IMR-90 (cell line): ENCODE measurements at regions not wholly inside any gene's neighbourhood (a gene's known extent, or its start where the extent isn't known, plus 50 kb on each side); places are given as distances from the start of the nearest gene placed in this dataset.

Experiments used
- ATAC-seq: fragments of 200-7000 bp; cut with Tn5 transposase; 2 replicates; pipeline ENCODE4 v1.9.1; 2020; ENCODE audit warnings: low read depth, mild to moderate bottlenecking, moderate library complexity
- BruUV-seq: library from RNA; stranded (reverse); fragments of 400-500 nt; replicated peaks from 2 replicates; lab custom pipeline; 2021; lab: Mats Ljungman, UMichigan
- CTCF ChIA-PET: fragments of 300-600 bp; formaldehyde crosslinking; extraction: SDS; loops from one replicate; lab custom pipeline; 2021; ENCODE audit warnings: antibody characterized with exemption; lab: Yijun Ruan, JAX
- POLR2A ChIA-PET: fragments of 300-600 bp; sonication (Branson Sonifier 250); formaldehyde crosslinking; loops from one replicate; lab custom pipeline; 2022; ENCODE audit warnings: antibody characterized with exemption; ENCODE audit not compliant: unreplicated experiment; lab: Charles Lee
- DNase-seq: peaks from one replicate; pipeline ENCODE4 v3.0.0; 2013
- H2AFZ ChIP-seq: replicated peaks from 2 replicates; pipeline ENCODE3; 2013; ENCODE audit warnings: low read length, mild to moderate bottlenecking; ENCODE audit not compliant: poor library complexity
- H2AK5ac ChIP-seq: 2 replicates; pipeline ENCODE4 v1.6.1; 2013; ENCODE audit warnings: low read depth, low read length, inconsistent platforms
- H2AK9ac ChIP-seq: replicated peaks from 2 replicates; pipeline ENCODE3; 2013; ENCODE audit warnings: mild to moderate bottlenecking, low read depth, low read length, moderate library complexity; ENCODE audit not compliant: poor library complexity
- H2BK120ac ChIP-seq: 2 replicates; pipeline ENCODE4 v1.6.1; 2013; ENCODE audit warnings: low read depth, low read length, inconsistent platforms
- H2BK15ac ChIP-seq: 3 replicates; pipeline ENCODE4 v1.6.1; 2013; ENCODE audit warnings: low read depth, low read length, inconsistent platforms
- H2BK20ac ChIP-seq: 2 replicates; pipeline ENCODE4 v1.6.1; 2013; ENCODE audit warnings: low read depth, mild to moderate bottlenecking, inconsistent platforms, low read length, moderate library complexity
- H2BK5ac ChIP-seq: 2 replicates; pipeline ENCODE4 v1.6.1; 2013; ENCODE audit warnings: mild to moderate bottlenecking, low read depth, low read length, inconsistent platforms; ENCODE audit not compliant: poor library complexity, severe bottlenecking
- H3K14ac ChIP-seq: replicated peaks from 2 replicates; pipeline ENCODE4 v1.6.1; 2013; ENCODE audit warnings: low read depth, low read length, inconsistent platforms
- H3K18ac ChIP-seq: 2 replicates; pipeline ENCODE4 v1.6.1; 2013; ENCODE audit warnings: low read depth, low read length, control low read depth
- H3K23ac ChIP-seq: 2 replicates; pipeline ENCODE4 v1.6.1; 2013; ENCODE audit warnings: low read depth, low read length, inconsistent platforms
- H3K27ac ChIP-seq: 2 replicates; pipeline ENCODE4 v1.5.1; 2013; ENCODE audit warnings: mild to moderate bottlenecking, control low read depth, low read length; ENCODE audit not compliant: insufficient read depth
- H3K27me3 ChIP-seq: 2 replicates; pipeline ENCODE4 v1.6.1; 2013; ENCODE audit warnings: low read length; ENCODE audit not compliant: control insufficient read depth, insufficient read depth
- H3K36me3 ChIP-seq: 2 replicates; pipeline ENCODE4 v1.6.1; 2013; ENCODE audit warnings: low read length, mixed read lengths; ENCODE audit not compliant: control insufficient read depth, insufficient read depth
- H3K4ac ChIP-seq: 2 replicates; pipeline ENCODE4 v1.6.1; 2013; ENCODE audit warnings: low read depth, low read length, inconsistent platforms
- H3K4me1 ChIP-seq: 2 replicates; pipeline ENCODE4 v1.6.1; 2013; ENCODE audit warnings: low read length, mixed read lengths; ENCODE audit not compliant: control insufficient read depth, insufficient read depth
- H3K4me2 ChIP-seq: 2 replicates; pipeline ENCODE4 v1.6.1; 2013; ENCODE audit warnings: low read depth, mild to moderate bottlenecking, control low read depth, low read length, moderate library complexity
- H3K4me3 ChIP-seq: 2 replicates; pipeline ENCODE4 v1.5.1; 2013; ENCODE audit warnings: low read depth, mild to moderate bottlenecking, control low read depth, low read length, moderate library complexity; ENCODE audit not compliant: insufficient read depth
- H3K56ac ChIP-seq: 2 replicates; pipeline ENCODE4 v1.6.1; 2013; ENCODE audit warnings: low read length, inconsistent platforms; ENCODE audit not compliant: insufficient read depth; ENCODE audit errors: extremely low read depth
- H3K79me1 ChIP-seq, 2 experiments: 2 replicates each; pipeline ENCODE4 v1.6.1; 2013; ENCODE audit warnings: low read length in 2 of 2, inconsistent platforms in 1 of 2, low read depth in 1 of 2
- H3K9ac ChIP-seq: 2 replicates; pipeline ENCODE4 v1.6.1; 2013; ENCODE audit warnings: low read depth, low read length, control low read depth
- H3K9me1 ChIP-seq: 2 replicates; pipeline ENCODE4 v1.6.1; 2013; ENCODE audit warnings: low read length, inconsistent platforms; ENCODE audit not compliant: insufficient read depth
- H3K9me3 ChIP-seq: 2 replicates; pipeline ENCODE4 v1.6.1; 2013; ENCODE audit warnings: low read length; ENCODE audit not compliant: control insufficient read depth, insufficient read depth
- H4K20me1 ChIP-seq: 2 replicates; pipeline ENCODE4 v1.6.1; 2013; ENCODE audit warnings: low read length, inconsistent platforms; ENCODE audit not compliant: insufficient read depth
- H4K5ac ChIP-seq: 2 replicates; pipeline ENCODE4 v1.6.1; 2013; ENCODE audit warnings: mild to moderate bottlenecking, low read depth, low read length, control low read depth
- H4K8ac ChIP-seq, 2 experiments: 2 replicates each; pipeline ENCODE4 v1.6.1; 2013; ENCODE audit warnings: low read depth in 2 of 2, low read length in 2 of 2, control low read depth in 1 of 2, inconsistent platforms in 1 of 2
- H4K91ac ChIP-seq: 2 replicates; pipeline ENCODE4 v1.6.1; 2013; ENCODE audit warnings: low read depth, low read length, inconsistent platforms; ENCODE audit not compliant: insufficient read depth
- BHLHE40 ChIP-seq: fragments of 150-350 bp; IDR thresholded peaks from 2 replicates; pipeline ENCODE4 v1.6.1; 2016; ENCODE audit warnings: mild to moderate bottlenecking, low read depth, low read length
- CEBPB ChIP-seq: IDR thresholded peaks from 2 replicates; pipeline ENCODE4 v1.6.1; 2012; ENCODE audit warnings: low read depth, low read length, improper control_type of control experiment
- CHD1 ChIP-seq: IDR thresholded peaks from 2 replicates; pipeline ENCODE4 v1.6.1; 2012; ENCODE audit warnings: low read depth, low read length, improper control_type of control experiment
- FOS ChIP-seq: fragments of 150-350 bp; IDR thresholded peaks from 2 replicates; pipeline ENCODE4 v1.6.1; 2016; ENCODE audit warnings: low read depth, low read length
- MAFK ChIP-seq: IDR thresholded peaks from 2 replicates; pipeline ENCODE4 v1.6.1; 2012; ENCODE audit warnings: low read depth, low read length, improper control_type of control experiment
- MAZ ChIP-seq: IDR thresholded peaks from 2 replicates; pipeline ENCODE4 v1.6.1; 2012; ENCODE audit warnings: low read depth, mild to moderate bottlenecking, low read length, improper control_type of control experiment, moderate library complexity, borderline replicate concordance
- MXI1 ChIP-seq: IDR thresholded peaks from 2 replicates; pipeline ENCODE4 v1.6.1; 2012; ENCODE audit warnings: low read depth, mild to moderate bottlenecking, low read length, moderate library complexity, borderline replicate concordance
- NFE2L2 ChIP-seq: fragments of 150-350 bp; IDR thresholded peaks from 2 replicates; pipeline ENCODE4 v1.6.1; 2016; ENCODE audit warnings: low read depth, mild to moderate bottlenecking, low read length
- POLR2A ChIP-seq: IDR thresholded peaks from 2 replicates; pipeline ENCODE4 v1.6.1; 2012; ENCODE audit warnings: mild to moderate bottlenecking, low read depth, low read length
- RAD21 ChIP-seq: IDR thresholded peaks from 2 replicates; pipeline ENCODE4 v1.6.1; 2012; ENCODE audit warnings: low read length, improper control_type of control experiment
- RCOR1 ChIP-seq: IDR thresholded peaks from 2 replicates; pipeline ENCODE4 v1.6.1; 2012; ENCODE audit warnings: mild to moderate bottlenecking, low read length, improper control_type of control experiment; ENCODE audit not compliant: insufficient replicate concordance
- RFX5 ChIP-seq: IDR thresholded peaks from 2 replicates; pipeline ENCODE4 v1.8.0; 2012; ENCODE audit warnings: low read depth, mild to moderate bottlenecking, low read length, moderate library complexity
- SMC3 ChIP-seq: fragments of 150-350 bp; IDR thresholded peaks from 2 replicates; pipeline ENCODE4 v1.6.1; 2016; ENCODE audit warnings: low read depth, mild to moderate bottlenecking, antibody characterized with exemption, low read length, moderate library complexity
- WGBS, 2 experiments: methylation state at CpG; one replicate each; pipeline versions ENCODE4 v1.1.5 to v1.1.7; 2013; ENCODE audit warnings: missing lambda C conversion rate in 2 of 2; ENCODE audit not compliant: insufficient read length in 1 of 2; ENCODE audit errors: extremely low coverage in 2 of 2; 5-methylcytosine and 5-hydroxymethylcytosine counted together
- dilution Hi-C: fragments of 300-500 bp; cut with HindIII; formaldehyde crosslinking; loops from one replicate; pipeline ENCODE4 v1.14.3; 2018; ENCODE audit warnings: low sequenced_read_pairs; ENCODE audit not compliant: unreplicated experiment
- in situ Hi-C: fragments of 300-500 bp; cut with MboI; formaldehyde crosslinking; loops from 3 replicates; pipeline ENCODE4 v1.14.3; 2019; ENCODE audit warnings: low sequenced_read_pairs, inconsistent platforms, mixed read lengths
- intact Hi-C: fragments of 100-400 bp; cut with micrococcal nuclease; formaldehyde crosslinking; loops from 2 replicates; pipeline ENCODE4 v1.10.0; 2022
- TF ChIP-seq, protein P1 (sequence below): conservative IDR thresholded peaks from 2 replicates; pipeline ENCODE4 v1.5.1; 2012; ENCODE audit warnings: mild to moderate bottlenecking, low read depth, low read length, improper control_type of control experiment
- TF ChIP-seq, protein P2 (sequence below): fragments of 150-350 bp; IDR thresholded peaks from 2 replicates; pipeline ENCODE4 v1.6.1; 2017; ENCODE audit warnings: mild to moderate bottlenecking, antibody characterized with exemption, low read length, low read depth
- TF ChIP-seq, protein P3 (sequence below): fragments of 150-350 bp; IDR thresholded peaks from 2 replicates; pipeline ENCODE4 v1.6.1; 2016; ENCODE audit warnings: low read depth, mild to moderate bottlenecking, low read length, moderate library complexity, borderline replicate concordance

DNA sequence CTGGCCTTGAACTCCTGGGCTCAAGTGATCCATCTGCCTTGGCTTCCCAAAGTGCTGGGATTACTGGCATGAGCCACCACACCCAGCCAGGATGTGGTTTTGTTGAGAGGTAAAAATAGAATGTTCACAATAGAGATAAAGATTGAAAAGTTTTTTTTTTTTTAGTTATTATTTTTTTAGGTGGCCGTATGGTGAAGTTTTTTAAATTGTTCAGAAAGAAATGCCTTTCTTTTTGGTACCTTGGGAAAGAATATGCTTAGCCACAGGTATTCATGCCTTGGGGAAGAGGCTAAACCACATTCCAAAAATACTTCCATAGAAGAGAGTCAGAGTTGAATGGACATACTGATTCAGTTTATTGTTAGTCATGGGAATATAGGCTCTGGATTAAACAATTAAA is 143.4 kb downstream of the C11orf91 start:
- Histone ChIP-seq H2AK5ac (no peak overlapping the region), H3K23ac (no peak overlapping the region), H3K9me3 (no peaks in the 10 kb centered on the region), H2BK5ac (no peak overlapping the region), H3K4me3 (no peak overlapping the region), H4K8ac (no peak overlapping the region; a peak in 1 of 4 replicates), H3K4me2 (no peak overlapping the region), H2AK9ac (no peak overlapping the region), H4K20me1 (no peaks in the 10 kb centered on the region), H3K27ac (no peak overlapping the region), H4K5ac (no peak overlapping the region), H4K91ac (no peak overlapping the region), H3K14ac (peak overlapping the region; percentile 83; the same call in 1 of the 2 replicates), H3K4ac (no peak overlapping the region; the same call in 1 of the 2 replicates), H3K4me1 (peaks cover 7% of the 10 kb centered on the region; the same call in 1 of the 2 replicates), H3K56ac (no peak overlapping the region), H3K27me3 (no peaks in the 10 kb centered on the region), H3K36me3 (no peaks in the 10 kb centered on the region), H2BK120ac (peak overlapping the region; percentile 95; the same call in 1 of the 2 replicates), H2BK15ac (peak overlapping the region; percentile 68; the same call in 1 of the 3 replicates), H3K9ac (no peak overlapping the region), H3K79me1 (no peaks in the 10 kb centered on the region; a peak in 2 of 4 replicates), H2BK20ac (no peak overlapping the region), H2AFZ (no peak overlapping the region), H3K9me1 (peaks cover 6% of the 10 kb centered on the region; the same call in 1 of the 2 replicates), H3K18ac (no peak overlapping the region)
- ATAC-seq (peak; percentile 51), DNase-seq (peak; percentile 80)
- CTCF ChIA-PET: no interaction called here
- no TSS peak for BruUV-seq
- intact Hi-C loops (no loop called here), in situ Hi-C loops (no loop called here), dilution Hi-C loops (no loop called here)
- WGBS, 2 experiments: no CpG with 5 or more reads among the region's 1 CpG
- no peak for TF ChIP-seq MAZ
- no peak for TF ChIP-seq RCOR1
- TF ChIP-seq MAFK: no peak
- TF ChIP-seq, protein P1, sequence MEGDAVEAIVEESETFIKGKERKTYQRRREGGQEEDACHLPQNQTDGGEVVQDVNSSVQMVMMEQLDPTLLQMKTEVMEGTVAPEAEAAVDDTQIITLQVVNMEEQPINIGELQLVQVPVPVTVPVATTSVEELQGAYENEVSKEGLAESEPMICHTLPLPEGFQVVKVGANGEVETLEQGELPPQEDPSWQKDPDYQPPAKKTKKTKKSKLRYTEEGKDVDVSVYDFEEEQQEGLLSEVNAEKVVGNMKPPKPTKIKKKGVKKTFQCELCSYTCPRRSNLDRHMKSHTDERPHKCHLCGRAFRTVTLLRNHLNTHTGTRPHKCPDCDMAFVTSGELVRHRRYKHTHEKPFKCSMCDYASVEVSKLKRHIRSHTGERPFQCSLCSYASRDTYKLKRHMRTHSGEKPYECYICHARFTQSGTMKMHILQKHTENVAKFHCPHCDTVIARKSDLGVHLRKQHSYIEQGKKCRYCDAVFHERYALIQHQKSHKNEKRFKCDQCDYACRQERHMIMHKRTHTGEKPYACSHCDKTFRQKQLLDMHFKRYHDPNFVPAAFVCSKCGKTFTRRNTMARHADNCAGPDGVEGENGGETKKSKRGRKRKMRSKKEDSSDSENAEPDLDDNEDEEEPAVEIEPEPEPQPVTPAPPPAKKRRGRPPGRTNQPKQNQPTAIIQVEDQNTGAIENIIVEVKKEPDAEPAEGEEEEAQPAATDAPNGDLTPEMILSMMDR: no peak
- TF ChIP-seq BHLHE40: no peak
- TF ChIP-seq, protein P2, sequence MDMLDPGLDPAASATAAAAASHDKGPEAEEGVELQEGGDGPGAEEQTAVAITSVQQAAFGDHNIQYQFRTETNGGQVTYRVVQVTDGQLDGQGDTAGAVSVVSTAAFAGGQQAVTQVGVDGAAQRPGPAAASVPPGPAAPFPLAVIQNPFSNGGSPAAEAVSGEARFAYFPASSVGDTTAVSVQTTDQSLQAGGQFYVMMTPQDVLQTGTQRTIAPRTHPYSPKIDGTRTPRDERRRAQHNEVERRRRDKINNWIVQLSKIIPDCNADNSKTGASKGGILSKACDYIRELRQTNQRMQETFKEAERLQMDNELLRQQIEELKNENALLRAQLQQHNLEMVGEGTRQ: no peak
- no peak for TF ChIP-seq RFX5
- no peak for TF ChIP-seq FOS
- TF ChIP-seq CHD1: no peak
- TF ChIP-seq MXI1: no peak
- no peak for TF ChIP-seq RAD21
- no peak for TF ChIP-seq CEBPB
- TF ChIP-seq, protein P3, sequence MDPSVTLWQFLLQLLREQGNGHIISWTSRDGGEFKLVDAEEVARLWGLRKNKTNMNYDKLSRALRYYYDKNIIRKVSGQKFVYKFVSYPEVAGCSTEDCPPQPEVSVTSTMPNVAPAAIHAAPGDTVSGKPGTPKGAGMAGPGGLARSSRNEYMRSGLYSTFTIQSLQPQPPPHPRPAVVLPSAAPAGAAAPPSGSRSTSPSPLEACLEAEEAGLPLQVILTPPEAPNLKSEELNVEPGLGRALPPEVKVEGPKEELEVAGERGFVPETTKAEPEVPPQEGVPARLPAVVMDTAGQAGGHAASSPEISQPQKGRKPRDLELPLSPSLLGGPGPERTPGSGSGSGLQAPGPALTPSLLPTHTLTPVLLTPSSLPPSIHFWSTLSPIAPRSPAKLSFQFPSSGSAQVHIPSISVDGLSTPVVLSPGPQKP: no peak
- no peak for TF ChIP-seq SMC3
- no peak for TF ChIP-seq NFE2L2
- TF ChIP-seq POLR2A: no peak
- POLR2A ChIA-PET: no interaction called here
